Neural cell (in vitro differentiated cells): ENCODE measurements at regions not wholly inside any gene's neighbourhood (a gene's known extent, or its start where the extent isn't known, plus 50 kb on each side); places are given as distances from the start of the nearest gene placed in this dataset.

ENCODE experiments used
- H2AFZ ChIP-seq: fragments of 200-600, 300-800 bp; sonication (generic), shearing (Covaris generic); 2 replicates; pipeline ENCODE4 v1.6.0; 2014; ENCODE audit warnings: low read depth, mild to moderate bottlenecking, antibody characterized with exemption, low read length, moderate library complexity
- H3F3A ChIP-seq: fragments of 200-600 bp; shearing (Covaris generic); 2 replicates; pipeline ENCODE4 v1.6.1; 2016; ENCODE audit warnings: mild to moderate bottlenecking, moderate library complexity, mixed read lengths, antibody characterized with exemption, low read length; ENCODE audit not compliant: insufficient read depth, poor library complexity, severe bottlenecking
- H3K27ac ChIP-seq: fragments of 200-600, 300-800 bp; sonication (generic), shearing (Covaris generic); 2 replicates; pipeline ENCODE4 v1.5.1; 2014; ENCODE audit warnings: mild to moderate bottlenecking, low read length, moderate library complexity
- H3K27me3 ChIP-seq: fragments of 300-800, 200-600 bp; sonication (generic), shearing (Covaris generic); 2 replicates; pipeline ENCODE4 v1.6.0; 2014; ENCODE audit warnings: mild to moderate bottlenecking, low read depth, low read length, moderate library complexity; ENCODE audit not compliant: insufficient read depth
- H3K36me3 ChIP-seq: fragments of 300-800, 200-600 bp; sonication (generic), shearing (Covaris generic); 2 replicates; pipeline ENCODE4 v1.5.1; 2014; ENCODE audit warnings: mild to moderate bottlenecking, antibody characterized with exemption, low read length, moderate library complexity; ENCODE audit not compliant: insufficient read depth
- H3K4me2 ChIP-seq: fragments of 300-800, 200-600 bp; sonication (generic), shearing (Covaris generic); 2 replicates; pipeline ENCODE4 v1.6.0; 2014; ENCODE audit warnings: mild to moderate bottlenecking, low read length
- H3K4me3 ChIP-seq: fragments of 300-800, 200-600 bp; sonication (generic), shearing (Covaris generic); 2 replicates; pipeline ENCODE4 v1.5.1; 2014; ENCODE audit warnings: mild to moderate bottlenecking, low read length, moderate library complexity
- H3K79me2 ChIP-seq: fragments of 200-600 bp; shearing (Covaris generic); replicated peaks from 2 replicates; pipeline ENCODE4 v1.6.0; 2014; ENCODE audit warnings: mild to moderate bottlenecking, low read length, moderate library complexity; ENCODE audit not compliant: insufficient read depth
- H3K9ac ChIP-seq: fragments of 300-800, 200-600 bp; sonication (generic), shearing (Covaris generic); 2 replicates; pipeline ENCODE4 v1.6.1; 2016; ENCODE audit warnings: mild to moderate bottlenecking, low read length, mixed read lengths
- H3K9me2 ChIP-seq: fragments of 200-600 bp; shearing (Covaris generic); 2 replicates; pipeline ENCODE4 v1.6.1; 2016; ENCODE audit warnings: mild to moderate bottlenecking, low read length, mixed read lengths; ENCODE audit not compliant: insufficient read depth
- H3K9me3 ChIP-seq: fragments of 200-600, 300-800 bp; sonication (generic), shearing (Covaris generic); 2 replicates; pipeline ENCODE4 v1.6.1; 2016; ENCODE audit warnings: mild to moderate bottlenecking, mixed run types, low read length, moderate library complexity, mixed read lengths
- H4K20me1 ChIP-seq: fragments of 200-600 bp; shearing (Covaris generic); 2 replicates; pipeline ENCODE4 v1.6.1; 2016; ENCODE audit warnings: mild to moderate bottlenecking, mixed run types; ENCODE audit not compliant: insufficient read depth
- CTCF ChIP-seq: fragments of 450-650 bp; IDR thresholded peaks from 2 replicates; pipeline ENCODE4 v1.5.1; 2014; ENCODE audit warnings: antibody characterized with exemption, mild to moderate bottlenecking, moderate library complexity; ENCODE audit not compliant: poor library complexity, severe bottlenecking
- EP300 ChIP-seq: fragments of 450-650 bp; conservative IDR thresholded peaks from 2 replicates; pipeline ENCODE4 v1.6.1; 2014; ENCODE audit warnings: antibody characterized with exemption, mild to moderate bottlenecking, moderate library complexity; ENCODE audit not compliant: poor library complexity, severe bottlenecking
- EZH2 ChIP-seq: fragments of 200-600, 300-800 bp; shearing (Covaris generic), sonication (generic); IDR thresholded peaks from 2 replicates; pipeline ENCODE4 v1.6.1; 2014; ENCODE audit warnings: antibody characterized with exemption, low read length, borderline replicate concordance, mild to moderate bottlenecking; ENCODE audit not compliant: insufficient read depth, poor library complexity, severe bottlenecking
- MXI1 ChIP-seq: fragments of 450-650 bp; conservative IDR thresholded peaks from 2 replicates; pipeline ENCODE4 v1.6.1; 2014; ENCODE audit warnings: antibody characterized with exemption, mild to moderate bottlenecking; ENCODE audit not compliant: poor library complexity, severe bottlenecking
- POLR2AphosphoS5 ChIP-seq: IDR thresholded peaks from 2 replicates; pipeline ENCODE4 v1.6.1; 2012
- REST ChIP-seq: IDR thresholded peaks from 2 replicates; pipeline ENCODE4 v1.6.1; 2012; ENCODE audit warnings: borderline replicate concordance
- SMC3 ChIP-seq: fragments of 450-650 bp; conservative IDR thresholded peaks from 2 replicates; pipeline ENCODE4 v1.6.1; 2014; ENCODE audit warnings: antibody characterized with exemption, mild to moderate bottlenecking, moderate library complexity; ENCODE audit not compliant: poor library complexity
- TAF1 ChIP-seq: IDR thresholded peaks from 2 replicates; pipeline ENCODE4 v1.6.1; 2012; ENCODE audit warnings: low read depth

GRCh38 chr1:168924976-168925375 is 181.5 kb upstream of the ATP1B1 start:
- H3K36me3 ChIP-seq, result no peaks in the 10 kb centered on the region
- no peaks in the 10 kb centered on the region for H3K9me2 ChIP-seq
- no peaks in the 10 kb centered on the region for H3K79me2 ChIP-seq
- no peak overlapping the region for H3K9ac ChIP-seq
- no peak overlapping the region for H2AFZ ChIP-seq
- H3K9me3 ChIP-seq, result no peaks in the 10 kb centered on the region
- H3K4me3 ChIP-seq, result no peak overlapping the region
- TF ChIP-seq SMC3 (no peak), EZH2 (no peak), TAF1 (no peak), REST (no peak), MXI1 (no peak), CTCF (no peak)
- H3K27ac ChIP-seq, result no peak overlapping the region
- H4K20me1 ChIP-seq, result no peaks in the 10 kb centered on the region
- H3F3A ChIP-seq, result no peaks in the 10 kb centered on the region
- H3K4me2 ChIP-seq, result no peak overlapping the region
- H3K27me3 ChIP-seq, result no peaks in the 10 kb centered on the region

GRCh38 chr1:168926236-168926635 is 180.3 kb upstream of the ATP1B1 start:
- no peaks in the 10 kb centered on the region for H3K36me3 ChIP-seq
- no peak overlapping the region for H2AFZ ChIP-seq
- no peaks in the 10 kb centered on the region for H3F3A ChIP-seq
- no peaks in the 10 kb centered on the region for H3K9me3 ChIP-seq
- no peak overlapping the region for H3K4me3 ChIP-seq
- no peaks in the 10 kb centered on the region for H4K20me1 ChIP-seq
- H3K79me2 ChIP-seq, result no peaks in the 10 kb centered on the region
- no peaks in the 10 kb centered on the region for H3K27me3 ChIP-seq
- no peaks in the 10 kb centered on the region for H3K9me2 ChIP-seq
- TF ChIP-seq POLR2AphosphoS5 (no peak), REST (no peak), EP300 (no peak), SMC3 (no peak), EZH2 (no peak)
- no peak overlapping the region for H3K27ac ChIP-seq
- no peak overlapping the region for H3K4me2 ChIP-seq
- H3K9ac ChIP-seq, result no peak overlapping the region
